Mesendoderm (in vitro differentiated cells): ENCODE measurements at regions not wholly inside any gene's neighbourhood (a gene's known extent, or its start where the extent isn't known, plus 50 kb on each side); places are given as distances from the start of the nearest gene placed in this dataset.

Experiments
- DNase-seq: peaks from one replicate; pipeline ENCODE4 v3.0.0; 2013
- H2AK5ac ChIP-seq: 2 replicates; pipeline ENCODE4 v1.6.1; 2013; ENCODE audit warnings: low read length, inconsistent platforms
- H2BK120ac ChIP-seq: 2 replicates; pipeline ENCODE4 v1.6.1; 2013; ENCODE audit warnings: low read depth, mild to moderate bottlenecking, low read length, moderate library complexity, mixed read lengths
- H2BK15ac ChIP-seq: replicated peaks from 2 replicates; pipeline ENCODE4 v1.6.1; 2013; ENCODE audit warnings: low read depth, mild to moderate bottlenecking, moderate library complexity
- H2BK5ac ChIP-seq: 2 replicates; pipeline ENCODE4 v1.6.1; 2013; ENCODE audit warnings: low read length, inconsistent platforms
- H3K18ac ChIP-seq: 2 replicates; pipeline ENCODE4 v1.6.1; 2013; ENCODE audit warnings: mild to moderate bottlenecking, low read length, mixed read lengths
- H3K23ac ChIP-seq: one replicate; pipeline ENCODE4 v1.6.1; 2013; ENCODE audit warnings: low read length
- H3K27ac ChIP-seq: 2 replicates; pipeline ENCODE4 v1.5.1; 2013; ENCODE audit warnings: low read depth, mild to moderate bottlenecking, inconsistent platforms, low read length, moderate library complexity
- H3K27me3 ChIP-seq: 2 replicates; pipeline ENCODE4 v1.6.1; 2013; ENCODE audit warnings: low read length, control low read depth, mild to moderate bottlenecking, inconsistent platforms; ENCODE audit not compliant: insufficient read depth, poor library complexity
- H3K36me3 ChIP-seq: 2 replicates; pipeline ENCODE4 v1.6.1; 2013; ENCODE audit warnings: low read length, inconsistent platforms; ENCODE audit not compliant: control insufficient read depth, insufficient read depth
- H3K4ac ChIP-seq: one replicate; pipeline ENCODE4 v1.6.1; 2013; ENCODE audit warnings: low read depth, mild to moderate bottlenecking, low read length, moderate library complexity
- H3K4me1 ChIP-seq: 2 replicates; pipeline ENCODE4 v1.6.1; 2013; ENCODE audit warnings: low read depth, low read length, inconsistent platforms; ENCODE audit not compliant: control insufficient read depth
- H3K4me2 ChIP-seq: 2 replicates; pipeline ENCODE4 v1.6.1; 2013; ENCODE audit warnings: low read length
- H3K4me3 ChIP-seq: 2 replicates; pipeline ENCODE4 v1.5.1; 2013; ENCODE audit warnings: mild to moderate bottlenecking, low read length
- H3K56ac ChIP-seq: one replicate; pipeline ENCODE4 v1.6.1; 2013; ENCODE audit warnings: low read length
- H3K79me1 ChIP-seq: 2 replicates; pipeline ENCODE4 v1.6.1; 2013; ENCODE audit warnings: low read length, inconsistent platforms
- H3K79me2 ChIP-seq: 2 replicates; pipeline ENCODE4 v1.6.1; 2013; ENCODE audit warnings: mild to moderate bottlenecking, low read length; ENCODE audit not compliant: control insufficient read depth, insufficient read depth
- H3K9ac ChIP-seq: 2 replicates; pipeline ENCODE4 v1.6.1; 2013; ENCODE audit warnings: low read length, inconsistent platforms
- H4K5ac ChIP-seq: one replicate; pipeline ENCODE4 v1.6.1; 2013; ENCODE audit warnings: low read length
- H4K8ac ChIP-seq: one replicate; pipeline ENCODE4 v1.6.1; 2013; ENCODE audit warnings: low read depth, mild to moderate bottlenecking, control low read depth, low read length, moderate library complexity
- WGBS: extraction: QIAGEN DNeasy Blood & Tissue Kit; methylation state at CpG from one replicate; pipeline ENCODE4 v1.1.7; 2013; ENCODE audit warnings: low lambda C conversion rate, missing lambda C conversion rate; ENCODE audit not compliant: insufficient coverage; ENCODE audit errors: extremely low coverage; 5-methylcytosine and 5-hydroxymethylcytosine counted together

- no peaks in the 10 kb centered on the region for H3K36me3 ChIP-seq
- no peak overlapping the region for H3K18ac ChIP-seq
- no peaks in the 10 kb centered on the region for H3K4me1 ChIP-seq
- no peak overlapping the region for H3K23ac ChIP-seq
- no peak overlapping the region for H3K4me2 ChIP-seq
- H3K79me2 ChIP-seq, result no peaks in the 10 kb centered on the region
- H3K79me1 ChIP-seq, result no peaks in the 10 kb centered on the region
- H3K4ac ChIP-seq, result no peak overlapping the region
- no peak overlapping the region for H2BK120ac ChIP-seq
- no peak overlapping the region for H4K5ac ChIP-seq
- H3K56ac ChIP-seq, result no peak overlapping the region
- H2AK5ac ChIP-seq, result no peak overlapping the region
- no peaks in the 10 kb centered on the region for H3K27me3 ChIP-seq
- no peak for DNase-seq
- H2BK15ac ChIP-seq, result no peak overlapping the region
- H3K9ac ChIP-seq, result no peak overlapping the region
- H2BK5ac ChIP-seq, result no peak overlapping the region
- no CpG with 5 or more reads among the region's 3 CpGs for WGBS
- no peak overlapping the region for H3K27ac ChIP-seq
- no peak overlapping the region for H4K8ac ChIP-seq
- H3K4me3 ChIP-seq, result no peak overlapping the region
These were observed 644.1 kb upstream of the KLF4 start for GRCh38 chr9:108133680-108134079.

GRCh38 chr9:108133101-108133500 is 643.5 kb upstream of the KLF4 start:
- H3K27ac ChIP-seq, result no peak overlapping the region
- H3K4me1 ChIP-seq, result no peaks in the 10 kb centered on the region
- DNase-seq, result no peak
- no peaks in the 10 kb centered on the region for H3K27me3 ChIP-seq
- no peaks in the 10 kb centered on the region for H3K36me3 ChIP-seq
- no peak overlapping the region for H3K4ac ChIP-seq
- H3K56ac ChIP-seq, result no peak overlapping the region
- no peak overlapping the region for H4K5ac ChIP-seq
- H3K4me3 ChIP-seq, result no peak overlapping the region
- no peak overlapping the region for H2BK120ac ChIP-seq
- no peak overlapping the region for H4K8ac ChIP-seq
- H3K79me2 ChIP-seq, result no peaks in the 10 kb centered on the region
- no peak overlapping the region for H2BK5ac ChIP-seq
- no peak overlapping the region for H2BK15ac ChIP-seq
- no peak overlapping the region for H3K9ac ChIP-seq
- H3K4me2 ChIP-seq, result no peak overlapping the region
- no peak overlapping the region for H3K18ac ChIP-seq
- H3K79me1 ChIP-seq, result no peaks in the 10 kb centered on the region
- no peak overlapping the region for H2AK5ac ChIP-seq
- no peak overlapping the region for H3K23ac ChIP-seq

GRCh38 chr9:108130905-108131304 is 641.3 kb upstream of the KLF4 start:
- no peak overlapping the region for H3K4me3 ChIP-seq
- H3K23ac ChIP-seq, result no peak overlapping the region
- no peaks in the 10 kb centered on the region for H3K36me3 ChIP-seq
- H4K8ac ChIP-seq, result no peak overlapping the region
- no peak overlapping the region for H3K4me2 ChIP-seq
- DNase-seq, result no peak
- no peak overlapping the region for H3K4ac ChIP-seq
- no peaks in the 10 kb centered on the region for H3K27me3 ChIP-seq
- no peak overlapping the region for H3K18ac ChIP-seq
- H3K27ac ChIP-seq, result no peak overlapping the region
- no peak overlapping the region for H3K9ac ChIP-seq
- no peak overlapping the region for H2AK5ac ChIP-seq
- H2BK120ac ChIP-seq, result no peak overlapping the region
- WGBS, result no CpG with 5 or more reads among the region's 2 CpGs
- H2BK5ac ChIP-seq, result no peak overlapping the region
- H2BK15ac ChIP-seq, result no peak overlapping the region
- H3K4me1 ChIP-seq, result no peaks in the 10 kb centered on the region
- H4K5ac ChIP-seq, result no peak overlapping the region
- no peak overlapping the region for H3K56ac ChIP-seq
- H3K79me1 ChIP-seq, result no peaks in the 10 kb centered on the region
- no peaks in the 10 kb centered on the region for H3K79me2 ChIP-seq

DNA sequence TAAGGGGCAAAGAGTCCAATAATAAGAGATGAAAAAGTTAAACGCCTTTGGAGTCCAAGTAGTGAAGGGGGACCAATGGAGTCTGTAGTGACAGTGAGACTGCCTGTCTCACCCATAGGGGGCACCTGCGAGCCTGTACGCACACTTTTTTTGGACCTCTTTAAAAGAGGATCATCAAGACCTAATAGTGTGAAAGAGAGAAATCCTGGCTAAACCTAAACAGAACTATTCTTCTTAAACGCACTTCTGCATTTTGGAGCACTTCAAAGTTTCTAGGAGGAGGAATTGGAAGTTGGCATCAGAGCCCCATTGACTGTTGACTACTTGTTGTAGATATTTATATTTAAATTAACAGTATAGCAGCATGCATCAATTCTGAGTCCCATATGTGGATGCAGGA is 636.1 kb upstream of the KLF4 start:
- Histone ChIP-seq H3K4ac (no peak overlapping the region), H2AK5ac (no peak overlapping the region), H3K27me3 (no peaks in the 10 kb centered on the region), H4K8ac (no peak overlapping the region), H2BK120ac (no peak overlapping the region), H3K4me1 (no peaks in the 10 kb centered on the region), H3K27ac (no peak overlapping the region), H3K79me2 (no peaks in the 10 kb centered on the region), H3K9ac (no peak overlapping the region), H2BK15ac (no peak overlapping the region), H4K5ac (no peak overlapping the region), H3K4me2 (no peak overlapping the region), H3K56ac (no peak overlapping the region), H3K23ac (no peak overlapping the region), H2BK5ac (no peak overlapping the region), H3K18ac (no peak overlapping the region), H3K36me3 (no peaks in the 10 kb centered on the region), H3K79me1 (no peaks in the 10 kb centered on the region), H3K4me3 (no peak overlapping the region)
- no CpG with 5 or more reads among the region's 4 CpGs for WGBS
- DNase-seq, result peak; percentile 21

- no peak overlapping the region for H3K56ac ChIP-seq
- WGBS, result no CpG with 5 or more reads among the region's 11 CpGs
- no peak overlapping the region for H3K4ac ChIP-seq
- H4K8ac ChIP-seq, result no peak overlapping the region
- no peak overlapping the region for H3K18ac ChIP-seq
- H3K4me1 ChIP-seq, result no peaks in the 10 kb centered on the region
- H2BK15ac ChIP-seq, result no peak overlapping the region
- no peak overlapping the region for H3K9ac ChIP-seq
- H3K79me2 ChIP-seq, result no peaks in the 10 kb centered on the region
- H3K36me3 ChIP-seq, result no peaks in the 10 kb centered on the region
- no peaks in the 10 kb centered on the region for H3K79me1 ChIP-seq
- no peak for DNase-seq
- H3K4me2 ChIP-seq, result no peak overlapping the region
- no peak overlapping the region for H3K27ac ChIP-seq
- no peak overlapping the region for H2BK120ac ChIP-seq
- H2BK5ac ChIP-seq, result no peak overlapping the region
- no peaks in the 10 kb centered on the region for H3K27me3 ChIP-seq
- no peak overlapping the region for H3K4me3 ChIP-seq
- no peak overlapping the region for H2AK5ac ChIP-seq
- no peak overlapping the region for H3K23ac ChIP-seq
- H4K5ac ChIP-seq, result no peak overlapping the region
These were observed 630.1 kb upstream of the KLF4 start for GRCh38 chr9:108119530-108120113.

GRCh38 chr9:108117795-108118194 is 628.2 kb upstream of the KLF4 start:
- H3K4ac ChIP-seq, result no peak overlapping the region
- no peaks in the 10 kb centered on the region for H3K4me1 ChIP-seq
- no peak overlapping the region for H3K23ac ChIP-seq
- no peak overlapping the region for H4K5ac ChIP-seq
- no peak overlapping the region for H3K9ac ChIP-seq
- no peak overlapping the region for H4K8ac ChIP-seq
- H2AK5ac ChIP-seq, result no peak overlapping the region
- H3K27ac ChIP-seq, result no peak overlapping the region
- no peak overlapping the region for H2BK5ac ChIP-seq
- no peak overlapping the region for H3K56ac ChIP-seq
- no peaks in the 10 kb centered on the region for H3K27me3 ChIP-seq
- H3K36me3 ChIP-seq, result no peaks in the 10 kb centered on the region
- H3K4me3 ChIP-seq, result no peak overlapping the region
- no peak overlapping the region for H2BK120ac ChIP-seq
- no peak overlapping the region for H3K4me2 ChIP-seq
- no peak overlapping the region for H2BK15ac ChIP-seq
- H3K79me2 ChIP-seq, result no peaks in the 10 kb centered on the region
- peak; percentile 85 for DNase-seq
- no peak overlapping the region for H3K18ac ChIP-seq
- H3K79me1 ChIP-seq, result no peaks in the 10 kb centered on the region
- WGBS, result no CpG with 5 or more reads among the region's 3 CpGs
